GM13977 (cell line): ENCODE measurements at regions not wholly inside any gene's neighbourhood (a gene's known extent, or its start where the extent isn't known, plus 50 kb on each side); places are given as distances from the start of the nearest gene placed in this dataset.

ENCODE experiments used
- DNase-seq: peaks from one replicate; pipeline ENCODE4 v3.0.0; 2012; ENCODE audit warnings: low spot score
- in situ Hi-C: fragments of 300-500 bp; cut with MboI; formaldehyde crosslinking; loops from one replicate; pipeline ENCODE4 v1.12.0; 2022; ENCODE audit warnings: low sequenced_read_pairs, low pct_unique_long_range_greater_than_20kb, mixed read lengths, inconsistent platforms; ENCODE audit not compliant: unreplicated experiment
- TF ChIP-seq, protein P1 (sequence below): IDR thresholded peaks from 2 replicates; pipeline ENCODE4 v1.5.1; 2012; ENCODE audit warnings: mild to moderate bottlenecking, control low read depth; ENCODE audit not compliant: insufficient read depth; ENCODE audit errors: extremely low read depth, missing control alignments

DNA sequence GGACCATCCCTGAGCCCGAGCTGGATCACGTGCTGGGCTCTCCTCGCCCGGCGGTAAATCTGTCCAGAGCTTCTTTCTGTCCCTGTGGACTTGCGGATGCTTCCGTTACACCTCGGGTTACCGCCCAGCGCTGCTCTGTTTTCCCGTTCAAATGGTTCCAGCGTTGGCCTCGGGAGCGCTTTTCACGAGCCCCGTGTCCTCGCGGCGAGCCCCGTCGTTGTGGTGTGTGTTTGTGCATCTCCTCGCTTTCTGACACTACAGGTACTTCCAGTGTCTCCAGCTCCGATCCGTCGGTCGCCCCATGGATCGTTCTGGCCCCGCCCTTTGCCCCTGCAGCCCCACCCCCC is 77.4 kb downstream of the RTP5 start:
- no peak for DNase-seq
- in situ Hi-C loops = no loop called here
- TF ChIP-seq, protein P1, sequence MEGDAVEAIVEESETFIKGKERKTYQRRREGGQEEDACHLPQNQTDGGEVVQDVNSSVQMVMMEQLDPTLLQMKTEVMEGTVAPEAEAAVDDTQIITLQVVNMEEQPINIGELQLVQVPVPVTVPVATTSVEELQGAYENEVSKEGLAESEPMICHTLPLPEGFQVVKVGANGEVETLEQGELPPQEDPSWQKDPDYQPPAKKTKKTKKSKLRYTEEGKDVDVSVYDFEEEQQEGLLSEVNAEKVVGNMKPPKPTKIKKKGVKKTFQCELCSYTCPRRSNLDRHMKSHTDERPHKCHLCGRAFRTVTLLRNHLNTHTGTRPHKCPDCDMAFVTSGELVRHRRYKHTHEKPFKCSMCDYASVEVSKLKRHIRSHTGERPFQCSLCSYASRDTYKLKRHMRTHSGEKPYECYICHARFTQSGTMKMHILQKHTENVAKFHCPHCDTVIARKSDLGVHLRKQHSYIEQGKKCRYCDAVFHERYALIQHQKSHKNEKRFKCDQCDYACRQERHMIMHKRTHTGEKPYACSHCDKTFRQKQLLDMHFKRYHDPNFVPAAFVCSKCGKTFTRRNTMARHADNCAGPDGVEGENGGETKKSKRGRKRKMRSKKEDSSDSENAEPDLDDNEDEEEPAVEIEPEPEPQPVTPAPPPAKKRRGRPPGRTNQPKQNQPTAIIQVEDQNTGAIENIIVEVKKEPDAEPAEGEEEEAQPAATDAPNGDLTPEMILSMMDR = no peak

DNA sequence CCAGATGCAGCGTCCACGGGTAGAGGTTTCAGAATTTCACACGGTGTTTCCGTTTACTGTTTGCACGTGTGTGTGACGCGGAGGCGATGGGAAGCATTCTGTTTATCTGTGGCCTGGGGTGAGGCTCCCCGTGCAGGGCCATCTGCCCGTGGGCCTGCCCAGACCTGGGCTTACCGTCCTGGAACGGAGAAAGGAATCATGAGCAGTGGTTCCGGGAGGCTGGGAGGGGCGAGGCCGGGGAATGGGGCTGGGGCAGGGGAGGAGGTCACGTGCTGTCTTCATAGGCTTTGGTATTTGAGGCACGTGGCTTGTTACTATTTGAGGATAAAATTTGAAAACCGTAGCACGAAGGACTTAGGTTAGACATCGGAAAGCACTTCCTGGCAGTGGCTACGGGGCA is 77.9 kb downstream of the RTP5 start:
- DNase-seq = no peak
- TF ChIP-seq, protein P1 = no peak
- in situ Hi-C loops = no loop called here

DNA sequence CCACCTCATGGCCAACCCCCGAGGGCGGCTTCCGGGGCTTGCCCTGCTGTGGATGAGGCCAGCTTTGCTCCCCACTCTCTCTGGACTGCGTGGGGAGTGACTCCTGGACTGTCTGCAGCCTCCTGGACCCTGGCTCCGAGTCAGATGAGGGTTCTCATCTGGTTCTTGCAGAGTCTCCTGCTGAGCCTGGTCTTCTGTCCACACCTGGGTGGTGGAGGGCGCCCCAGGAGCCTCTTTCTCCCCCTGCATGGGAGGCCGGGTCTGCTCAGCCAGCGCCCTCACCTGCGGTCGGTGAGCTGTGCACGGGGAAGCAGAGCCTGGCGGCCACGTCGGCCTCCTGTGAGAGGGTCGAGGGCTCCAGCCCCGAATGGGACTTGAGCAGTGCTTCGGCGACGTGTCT is 78.3 kb downstream of the RTP5 start:
- no peak for DNase-seq
- TF ChIP-seq, protein P1 = no peak
- in situ Hi-C loops = no loop called here

DNA sequence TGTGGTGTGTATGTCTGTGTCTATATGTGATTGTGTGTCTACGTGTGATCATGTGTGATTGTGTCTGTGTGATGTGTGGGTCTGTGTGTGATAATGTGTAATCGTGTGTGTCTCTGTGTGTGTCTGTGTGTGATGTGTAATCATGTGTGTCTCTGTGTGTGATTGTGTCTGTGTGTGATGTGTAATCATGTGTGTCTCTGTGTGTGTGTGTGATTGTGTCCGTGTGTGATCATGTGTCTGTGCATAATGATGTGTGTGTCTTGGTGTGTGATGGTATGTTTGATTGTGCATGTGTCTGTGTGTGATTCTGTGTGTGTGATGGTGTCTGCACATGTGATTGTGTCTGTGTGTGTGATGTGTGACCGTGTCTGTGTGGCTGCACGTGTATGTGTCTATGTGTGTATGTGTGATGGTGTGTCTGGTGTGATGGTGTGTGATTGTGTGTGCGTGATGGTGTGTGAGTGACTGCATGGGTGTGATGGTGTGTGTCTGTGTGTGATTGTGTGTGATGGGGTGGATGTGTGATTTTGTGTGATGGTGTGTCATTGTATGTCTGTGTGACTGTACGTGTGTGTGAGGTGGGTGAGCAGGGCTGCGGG is 78.9 kb downstream of the RTP5 start:
- TF ChIP-seq, protein P1 = no peak
- in situ Hi-C loops = no loop called here
- no peak for DNase-seq

DNA sequence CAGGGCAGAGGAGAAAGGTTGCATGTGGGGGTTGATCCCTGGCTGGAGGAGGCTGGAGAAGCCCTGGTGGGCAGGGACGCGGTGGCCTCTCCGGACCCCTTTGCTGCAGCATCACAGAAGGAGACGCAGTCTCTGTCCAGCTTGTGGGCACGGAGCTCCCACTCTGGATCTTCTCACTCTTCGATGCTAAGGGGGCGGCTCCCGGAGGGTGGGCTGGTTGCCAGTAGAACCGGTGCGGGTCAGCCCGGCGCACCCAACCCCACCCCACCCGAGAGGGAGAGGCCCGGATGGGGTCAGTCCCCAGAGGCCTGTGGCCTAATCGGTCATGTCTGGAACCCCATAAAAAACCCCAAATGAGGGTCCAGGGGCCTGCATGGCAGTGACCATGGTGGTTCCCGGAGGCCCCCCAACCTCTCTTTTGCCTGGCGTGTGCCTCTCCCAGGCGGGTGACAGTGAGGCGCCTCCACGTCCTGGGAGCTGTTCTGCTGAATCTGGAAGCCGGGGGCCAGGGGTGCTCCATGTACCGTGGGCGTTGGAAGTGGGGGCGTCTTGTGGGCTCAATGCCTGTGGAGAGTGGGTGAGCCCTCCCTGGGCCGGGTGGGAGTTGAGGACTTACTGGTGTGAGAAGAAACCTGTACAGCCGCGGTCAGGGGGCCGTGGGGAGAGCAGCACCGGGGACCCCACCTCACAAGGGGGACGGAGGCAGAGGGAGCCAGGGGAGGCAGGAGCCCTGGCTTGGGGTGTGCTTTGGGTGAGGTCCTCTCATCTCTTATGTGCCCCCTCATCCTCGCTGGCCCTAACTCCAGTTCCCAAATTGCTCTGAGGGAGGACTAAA is 79.6 kb downstream of the RTP5 start:
- TF ChIP-seq, protein P1 = no peak
- DNase-seq = no peak
- in situ Hi-C loops = no loop called here

DNA sequence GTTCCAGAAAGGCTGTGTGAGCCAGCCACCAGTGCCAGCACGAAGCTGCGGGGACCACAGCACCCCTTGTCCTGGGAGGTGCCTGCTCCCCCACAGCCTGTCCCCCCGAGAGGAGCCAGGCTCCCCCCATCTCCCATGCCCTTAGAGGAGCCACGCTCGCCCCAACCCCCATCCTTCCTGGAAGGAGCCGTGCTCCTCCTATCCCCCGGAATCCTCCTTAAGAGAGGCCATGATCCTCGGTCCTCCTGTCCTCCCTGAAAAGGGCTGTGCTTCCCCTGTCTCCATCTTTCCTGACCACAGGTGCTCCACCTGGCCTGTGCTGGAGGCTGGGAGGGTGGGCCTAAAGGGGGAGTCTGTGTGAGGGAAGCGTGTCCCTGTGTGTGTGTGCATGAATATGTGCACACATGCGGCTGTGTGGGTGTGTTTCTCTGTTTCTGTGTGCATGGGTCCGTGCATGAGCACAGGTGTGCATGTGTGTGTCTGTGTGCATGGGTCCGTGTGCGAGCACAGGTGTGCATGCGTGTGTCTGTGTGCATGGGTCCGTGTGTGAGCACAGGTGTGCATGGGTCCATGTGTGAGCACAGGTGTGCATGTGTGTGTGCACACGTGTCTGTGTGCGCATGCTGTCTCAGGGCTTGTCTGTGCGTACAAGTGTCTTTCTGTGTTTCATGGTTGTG is 80.3 kb downstream of the RTP5 start:
- TF ChIP-seq, protein P1 = no peak
- no peak for DNase-seq
- in situ Hi-C loops = no loop called here
